ENCODE measurements at regions not wholly inside any gene's neighbourhood (a gene's known extent, or its start where the extent isn't known, plus 50 kb on each side); places are given as distances from the start of the nearest gene placed in this dataset.
"Not testable (repeated sequence)": the region's sequence is repeated elsewhere in the genome, so short reads cannot be mapped to it uniquely, and the experiment has no call there.

DNA sequence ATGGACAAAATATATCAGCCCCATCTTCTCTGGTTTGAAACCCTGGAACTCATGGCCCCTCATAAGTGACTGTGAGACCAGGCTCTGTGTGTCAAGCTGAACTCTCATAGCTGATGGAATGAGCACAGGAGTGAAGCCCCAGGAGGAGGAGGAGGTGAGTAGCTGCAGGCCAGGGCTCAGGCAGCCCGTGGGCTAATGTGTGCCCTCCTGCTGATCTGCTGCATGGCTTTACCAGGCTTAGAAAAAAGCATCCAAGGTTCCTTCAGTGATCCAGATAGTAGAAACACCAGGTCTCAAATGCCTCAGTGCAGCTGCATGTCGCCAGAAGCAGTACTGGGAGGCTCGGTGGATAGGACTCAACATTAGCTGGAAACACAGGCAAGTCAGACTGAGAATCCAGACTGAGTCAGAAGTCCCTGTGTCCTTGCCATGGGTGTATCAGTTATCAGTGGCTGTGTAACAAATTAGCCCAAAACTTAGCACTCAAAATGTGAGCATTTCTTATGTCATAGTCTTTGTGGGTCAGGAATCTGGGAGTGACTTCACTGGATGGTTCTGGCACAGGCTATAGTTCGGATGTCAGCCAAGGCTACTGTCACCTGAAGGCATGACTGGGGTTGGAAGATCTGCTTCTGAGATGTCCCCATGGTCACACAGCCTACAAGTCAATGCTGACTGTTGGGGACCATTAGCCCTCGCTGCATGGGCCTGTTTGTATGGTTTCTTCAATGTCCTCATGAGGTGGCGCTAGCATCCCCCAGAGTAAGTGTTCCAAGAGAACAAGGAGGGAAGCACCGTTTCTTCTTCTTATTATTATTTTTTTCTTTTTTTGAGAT, 255.4 kb upstream of the IRF2BP2 start:
- DNase-seq (ENCODE audit: low read depth) = no peak

DNA sequence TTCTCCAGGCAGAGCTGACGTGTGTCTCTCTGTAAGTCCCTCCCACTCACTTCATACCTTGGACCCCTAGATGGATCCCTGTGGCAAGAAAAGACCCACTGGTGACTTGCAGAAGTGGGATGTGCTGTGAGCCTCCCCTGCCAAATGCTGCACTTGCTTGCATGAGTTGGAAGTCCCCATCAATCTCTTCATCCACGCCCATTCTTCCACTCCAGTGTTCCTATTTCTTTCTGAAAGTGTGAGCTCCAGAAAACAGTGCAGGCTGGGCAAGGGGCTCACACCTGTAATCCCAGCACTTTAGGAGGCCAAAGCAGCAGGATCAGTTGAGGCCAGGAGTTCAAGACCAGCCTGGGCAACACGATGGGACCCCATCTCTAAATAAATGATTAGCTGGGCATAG, 254.1 kb upstream of the IRF2BP2 start:
- DNase-seq (ENCODE audit: low read depth) = no peak

DNA sequence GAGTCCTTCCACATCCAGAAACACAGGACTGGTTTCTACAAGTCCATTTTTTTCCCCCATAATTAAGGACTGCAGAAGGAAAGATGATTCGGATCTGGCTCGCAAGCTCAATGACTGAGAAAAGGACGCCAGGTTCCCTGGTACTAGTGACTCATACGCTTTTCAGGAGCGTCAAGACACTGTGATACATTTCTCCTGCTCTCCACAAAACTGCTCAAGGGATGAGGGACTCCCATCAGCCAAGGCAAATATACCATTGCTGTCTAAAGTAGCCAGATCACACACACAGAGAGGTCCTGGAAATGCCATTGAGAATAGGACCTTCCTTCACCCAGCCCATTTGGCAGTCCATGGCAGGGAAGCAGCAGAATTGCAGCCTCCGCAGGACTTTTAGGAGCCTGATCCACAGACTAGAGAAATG, 253.6 kb upstream of the IRF2BP2 start:
- no peak for DNase-seq (ENCODE audit: low read depth)

DNA sequence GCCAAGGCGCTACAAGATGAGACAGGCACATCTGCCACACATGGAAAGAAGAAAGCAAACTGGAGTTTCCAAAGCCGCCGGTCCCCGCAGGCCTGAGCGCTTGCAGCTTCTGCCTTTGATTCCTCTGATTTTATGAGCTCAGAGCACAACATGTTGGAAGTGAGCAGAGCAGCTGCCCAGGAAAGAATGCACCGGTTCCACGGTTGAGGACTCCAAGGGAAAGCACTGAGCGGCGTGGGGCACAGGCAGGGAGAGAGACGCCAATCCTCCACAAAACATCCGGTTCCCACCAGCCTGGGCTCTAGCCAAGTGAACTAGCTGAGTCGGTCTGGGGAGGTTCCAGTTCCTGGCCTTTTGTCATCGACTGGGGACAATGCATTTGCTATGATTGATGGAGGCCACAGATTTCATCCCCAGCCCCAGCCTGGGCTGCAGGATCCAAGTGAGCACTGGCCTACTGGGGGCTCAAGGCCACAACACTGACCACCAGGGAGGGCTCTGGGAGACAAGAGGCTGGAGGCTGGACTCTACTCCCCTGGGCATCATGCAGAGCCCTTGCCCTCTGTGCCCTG, 253.1 kb upstream of the IRF2BP2 start:
- no peak for DNase-seq (ENCODE audit: low read depth)

DNA sequence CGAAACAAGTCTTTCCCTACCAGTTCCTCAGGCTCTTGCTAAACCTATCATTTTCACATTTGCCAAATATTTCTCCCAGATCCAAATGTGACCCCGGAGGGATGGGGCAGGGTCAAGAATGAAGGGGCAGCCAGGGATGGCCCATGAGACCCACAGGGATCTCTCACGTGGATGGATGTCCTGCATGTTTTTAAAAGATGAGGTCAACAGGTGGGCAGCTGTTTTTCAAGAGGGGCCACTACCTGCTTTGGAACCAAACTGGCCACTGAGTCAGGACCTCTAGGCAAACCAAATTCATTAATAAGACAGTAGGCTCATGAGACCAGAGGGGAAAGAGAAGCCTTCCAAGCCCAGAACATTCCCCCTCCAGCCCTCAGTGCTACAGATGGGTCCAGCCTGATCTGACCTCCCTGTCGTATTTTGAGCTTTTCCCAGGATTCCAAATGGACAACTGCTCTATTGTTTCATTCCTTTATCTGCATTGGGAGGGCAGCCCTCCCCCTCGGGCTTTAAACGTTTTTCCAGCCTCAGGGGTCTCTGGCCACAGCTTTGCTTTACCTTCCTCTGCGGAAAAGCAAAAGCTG, 252.5 kb upstream of the IRF2BP2 start:
- no peak for DNase-seq (ENCODE audit: low read depth)

DNA sequence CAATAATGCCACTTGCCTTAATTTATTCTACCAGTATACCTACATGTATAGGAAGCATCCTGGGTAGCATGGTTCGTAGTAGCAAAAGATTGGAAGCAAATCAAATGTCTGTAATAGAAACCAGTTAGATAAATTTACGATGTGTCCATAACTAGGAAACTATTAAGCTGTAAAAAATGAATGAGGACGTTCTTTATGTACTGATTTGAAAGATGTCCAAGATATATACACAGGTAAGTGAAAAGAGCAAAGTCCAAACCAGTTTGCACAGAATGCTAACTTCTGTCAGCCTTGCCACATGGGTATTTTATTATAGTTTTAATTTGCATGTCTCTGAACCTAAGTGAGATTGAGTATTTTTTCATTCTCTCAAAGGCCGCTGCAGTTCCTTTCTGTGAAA, 251.8 kb upstream of the IRF2BP2 start:
- no peak for DNase-seq (ENCODE audit: low read depth)

DNA sequence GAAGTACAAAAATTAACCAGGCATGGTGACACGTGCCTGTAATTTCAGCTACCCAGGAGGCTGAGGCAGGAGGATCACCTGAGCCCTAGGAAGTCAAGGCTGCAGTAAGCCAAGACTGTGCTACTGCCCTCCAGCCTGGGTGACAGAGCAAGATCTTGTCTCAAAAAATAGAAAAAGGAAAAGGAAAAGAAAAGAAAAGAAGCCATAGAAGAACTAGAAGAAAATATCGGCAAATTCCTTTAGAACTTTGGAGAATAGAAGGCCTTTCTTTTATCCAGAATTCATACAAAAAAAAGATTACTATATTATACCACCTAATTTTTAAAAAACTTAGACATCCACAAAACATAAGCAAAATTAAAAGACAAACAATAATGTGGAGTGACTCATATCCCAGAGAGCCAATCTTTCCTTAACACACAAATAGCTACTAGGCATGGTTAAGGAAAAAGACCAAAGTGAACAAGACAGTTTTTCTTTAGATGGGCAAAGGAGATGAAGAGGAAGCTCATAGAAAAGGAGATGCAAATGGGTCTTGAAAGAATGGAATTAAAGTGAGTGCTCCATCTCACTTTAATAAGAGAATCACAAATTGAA, 251.1 kb upstream of the IRF2BP2 start:
- no peak for DNase-seq (ENCODE audit: low read depth)

DNA sequence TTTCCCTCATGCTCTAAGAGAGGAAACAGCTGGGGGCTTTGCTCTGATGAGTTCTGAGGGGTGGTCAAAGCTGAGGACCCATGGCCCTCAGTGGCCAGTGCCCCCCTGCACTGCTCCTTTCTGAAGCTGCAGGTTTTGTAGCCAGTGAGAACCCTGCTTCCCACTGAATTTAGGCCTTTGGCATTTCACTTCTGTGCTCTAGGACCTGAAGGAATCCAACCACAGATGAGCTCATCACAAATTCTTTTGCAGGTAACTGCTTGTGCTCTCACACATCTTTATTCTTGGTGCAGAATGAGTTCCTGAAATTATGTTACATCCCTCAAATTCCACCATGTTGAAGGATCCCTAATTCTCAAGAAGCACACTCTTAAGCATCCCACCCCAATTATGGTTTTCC, 248.7 kb upstream of the IRF2BP2 start:
- no peak for DNase-seq (ENCODE audit: low read depth)

DNA sequence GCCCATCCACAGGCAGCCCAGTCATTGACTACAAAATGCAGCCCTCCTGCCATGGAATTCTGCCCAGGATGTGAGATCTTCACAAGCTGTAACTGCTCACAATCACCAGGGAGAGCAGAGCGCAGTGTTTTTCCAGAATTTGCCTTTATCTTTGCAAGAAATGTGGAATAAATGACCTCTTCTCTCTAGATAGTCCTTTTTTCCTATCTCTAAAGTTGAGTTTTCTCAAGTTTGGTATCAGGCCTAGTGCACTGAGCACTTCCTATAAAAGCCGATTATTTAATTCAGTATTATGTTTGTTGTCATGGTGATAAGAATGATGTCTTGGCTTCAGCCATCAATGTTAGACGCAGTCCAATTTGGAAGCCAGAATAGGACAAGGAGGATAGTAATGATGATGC, 246.9 kb upstream of the IRF2BP2 start:
- DNase-seq (ENCODE audit: low read depth) = no peak

DNA sequence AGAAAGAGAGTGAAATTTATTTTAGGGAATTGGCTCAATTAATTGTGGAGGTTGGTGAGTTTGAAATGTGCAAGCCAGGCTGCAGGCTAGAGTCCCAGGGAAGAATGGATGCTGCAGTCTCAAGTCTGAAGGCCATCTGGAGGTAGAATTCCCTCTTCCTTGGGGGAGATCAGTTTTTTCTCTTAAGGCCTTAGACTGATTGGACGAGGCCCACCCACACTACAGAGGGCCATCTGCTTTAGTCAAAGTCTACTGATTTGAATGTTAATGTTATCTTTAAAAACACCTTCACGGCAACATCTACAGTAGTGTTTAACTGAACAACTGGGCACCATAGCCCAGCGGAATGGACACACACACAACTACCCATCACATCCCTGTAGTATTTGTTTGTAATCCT, 245.9 kb upstream of the IRF2BP2 start:
- no peak for DNase-seq (ENCODE audit: low read depth)

DNA sequence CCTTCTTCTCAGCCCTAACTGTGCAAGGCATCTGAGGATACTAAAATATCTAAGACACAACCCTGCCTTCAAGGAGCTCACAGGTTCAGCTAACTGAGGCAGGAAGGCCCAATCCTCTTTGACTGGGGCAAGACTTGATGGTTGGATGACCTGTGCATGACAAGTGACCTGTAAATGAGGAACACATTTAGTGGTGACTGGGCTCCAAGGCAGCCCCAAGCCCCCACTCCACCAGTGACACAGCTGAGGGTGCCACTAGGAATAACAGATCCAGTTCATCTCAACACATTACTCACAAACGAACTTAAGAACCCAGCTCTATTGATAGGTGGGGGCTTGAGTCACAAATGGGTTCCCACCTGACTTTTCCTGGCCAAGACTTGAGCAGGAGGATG, 244.7 kb upstream of the IRF2BP2 start:
- no peak for DNase-seq (ENCODE audit: low read depth)

DNA sequence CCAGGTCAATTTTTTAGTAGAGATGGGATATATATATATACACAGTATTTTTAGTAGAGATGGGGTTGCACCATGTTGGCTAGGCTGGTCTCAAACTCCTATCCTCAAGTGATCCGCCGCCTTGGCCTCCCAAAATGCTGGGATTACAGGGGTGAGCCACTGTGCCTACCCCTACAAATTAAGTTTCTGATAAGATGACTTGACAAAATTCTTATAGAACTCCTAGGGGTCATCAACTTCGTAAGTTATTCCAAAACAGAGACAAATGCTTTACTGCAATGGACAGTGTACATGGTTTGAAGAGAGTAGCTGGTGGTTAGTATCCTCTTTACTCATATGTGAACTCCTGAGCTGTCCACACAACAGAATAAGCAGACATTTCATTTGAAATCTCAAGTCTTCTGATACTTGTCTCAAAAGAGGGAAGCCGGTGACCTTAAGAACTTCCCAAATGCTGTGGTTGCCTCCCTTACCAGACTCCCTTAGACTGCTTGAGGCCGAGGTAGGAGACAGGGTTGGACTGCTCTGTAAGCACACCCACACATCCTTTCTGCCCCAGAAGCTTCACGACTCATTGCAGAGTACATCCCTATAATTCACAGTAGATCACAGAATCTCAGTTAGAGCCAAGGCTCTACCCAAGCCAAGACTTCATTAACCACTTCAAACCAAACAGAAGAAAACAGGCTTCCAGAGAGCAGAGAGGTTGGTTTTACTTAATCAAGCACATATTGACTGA, 244.1 kb upstream of the IRF2BP2 start:
- no peak for DNase-seq (ENCODE audit: low read depth)

DNA sequence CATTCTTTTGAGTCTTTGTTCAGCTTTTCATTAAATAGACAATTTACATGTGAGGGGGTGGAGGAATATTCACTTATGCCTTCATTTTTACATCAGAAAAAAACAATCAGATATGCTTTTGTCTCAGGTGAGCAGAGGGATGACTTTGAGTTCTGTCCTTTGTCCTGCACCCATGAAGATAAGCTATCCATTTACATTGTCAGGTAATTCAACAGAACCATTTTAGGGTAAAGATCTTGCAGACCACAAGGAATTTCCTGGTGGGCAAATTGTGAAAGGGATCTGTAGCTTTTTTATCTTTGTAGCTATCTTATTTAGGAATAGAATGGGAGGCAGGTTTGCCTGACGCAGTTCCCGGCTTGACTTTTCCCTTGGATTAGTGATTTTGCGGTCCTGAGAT, 242.7 kb upstream of the IRF2BP2 start:
- DNase-seq (ENCODE audit: low read depth) = no peak

DNA sequence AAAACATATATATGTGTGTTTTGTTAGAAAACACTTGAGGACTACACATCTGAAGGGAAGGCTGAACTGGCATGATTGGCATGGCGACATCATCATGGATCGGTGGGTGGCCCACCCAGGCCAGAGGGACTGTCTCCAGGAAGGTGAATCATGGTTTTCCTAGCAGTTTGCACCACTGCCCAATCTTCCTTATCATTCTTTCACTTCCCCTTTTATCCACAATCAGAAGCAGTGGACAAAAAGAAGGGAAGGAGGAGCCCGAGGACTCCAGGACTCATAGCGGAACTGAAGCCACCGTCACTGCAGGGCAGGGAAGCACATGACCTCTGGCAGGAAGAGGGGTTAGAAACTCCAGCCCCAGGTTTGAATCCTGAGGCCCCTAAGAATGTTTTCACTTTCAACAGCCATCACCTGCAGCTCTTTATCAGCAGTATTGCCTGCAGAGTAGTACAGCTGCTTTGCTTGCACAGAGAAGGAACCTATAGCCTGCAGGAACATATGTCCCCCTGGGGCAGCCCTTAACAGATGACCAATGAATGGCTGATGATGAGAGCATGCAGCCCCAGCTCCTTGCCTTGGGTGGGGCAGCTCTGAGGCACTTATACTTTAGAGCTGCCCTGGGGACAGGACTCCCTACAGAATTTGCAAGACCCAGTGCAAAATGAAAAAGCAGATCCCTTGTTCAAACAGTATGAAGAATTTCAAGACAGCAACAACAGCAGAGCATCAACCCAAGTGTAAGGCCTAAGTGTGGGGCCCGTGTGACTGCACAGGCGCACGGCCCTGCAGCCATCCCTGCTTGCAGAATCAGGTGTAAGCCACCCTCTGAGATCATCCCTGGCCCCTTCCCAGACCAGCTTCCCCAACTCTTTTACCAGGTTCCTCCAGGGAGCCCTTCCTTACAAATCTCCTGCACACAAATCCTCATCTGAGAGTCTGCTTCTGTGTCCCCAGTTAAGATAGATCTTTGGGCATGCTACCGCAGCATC, 241.8 kb upstream of the IRF2BP2 start:
- no peak for DNase-seq (ENCODE audit: low read depth)

DNA sequence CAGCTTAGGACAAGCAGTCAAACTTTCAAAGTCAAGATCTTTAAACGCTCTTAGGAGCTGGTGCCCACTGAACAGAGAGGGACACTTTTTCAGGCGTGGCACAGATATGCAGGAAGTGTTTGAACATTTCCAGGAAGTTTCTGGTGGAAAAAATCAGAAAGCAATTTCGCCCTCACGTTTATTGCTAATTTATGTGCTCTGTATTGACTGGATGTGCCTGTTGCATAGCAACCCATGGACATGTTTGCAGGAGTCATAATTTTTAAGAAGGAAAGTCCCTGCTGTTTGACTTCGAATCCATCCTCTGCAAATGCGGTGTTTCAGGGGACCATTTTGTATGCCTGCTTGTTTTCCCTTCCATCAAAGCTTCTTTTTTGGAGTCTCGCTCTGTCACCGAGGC, 239.9 kb upstream of the IRF2BP2 start:
- no peak for DNase-seq (ENCODE audit: low read depth)

DNA sequence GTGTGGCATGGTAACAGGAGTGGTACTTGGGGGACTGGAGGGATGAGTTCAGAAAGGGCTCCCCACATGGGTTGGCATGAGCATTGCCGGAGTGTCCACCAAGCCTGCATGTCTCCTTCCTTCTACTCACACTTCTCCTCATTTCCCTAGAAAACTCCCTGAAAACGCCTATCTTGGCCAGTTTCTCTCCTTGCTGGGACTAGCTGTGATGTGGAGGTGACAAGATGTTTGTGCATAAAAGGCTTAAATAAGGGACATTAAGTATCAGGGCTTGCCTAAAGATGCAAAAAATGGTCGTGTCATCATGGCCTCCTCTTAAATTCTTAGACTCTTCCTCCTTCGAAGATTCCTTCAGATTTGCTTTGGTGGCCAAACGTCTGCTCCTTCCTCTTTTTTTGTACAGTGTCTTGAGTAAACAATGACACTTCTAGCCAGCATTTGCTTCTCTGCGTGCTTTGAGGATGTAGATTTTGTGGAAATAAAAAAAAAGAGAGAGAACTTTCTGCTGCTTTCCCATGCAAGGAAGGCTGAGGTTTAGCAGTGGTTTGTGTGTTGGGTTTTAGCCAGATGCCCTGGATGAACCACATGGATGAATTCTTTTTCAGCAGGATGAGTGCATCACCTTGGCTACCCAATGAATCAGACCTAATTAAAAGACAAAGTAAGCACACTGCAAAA, 239.1 kb upstream of the IRF2BP2 start:
- no peak for DNase-seq (ENCODE audit: low read depth)

DNA sequence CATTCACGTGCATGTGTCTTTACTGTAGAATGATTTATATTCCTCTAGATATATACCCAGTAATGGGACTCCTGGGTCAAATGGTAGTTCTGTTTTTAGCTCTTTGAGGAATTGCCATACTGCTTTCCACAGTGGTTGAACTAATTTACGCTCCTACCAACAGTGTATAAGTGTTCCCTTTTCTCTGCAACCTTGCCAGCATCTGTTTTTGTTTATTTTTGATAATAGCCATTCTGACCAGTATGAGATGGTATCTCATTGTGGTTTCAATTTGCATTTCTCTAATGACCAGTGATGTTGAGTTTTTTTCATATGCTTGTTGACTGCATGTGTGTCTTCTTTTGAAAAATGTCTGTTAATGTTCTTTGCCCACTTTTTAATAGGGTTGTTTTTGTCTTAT, 236.8 kb upstream of the IRF2BP2 start:
- DNase-seq (ENCODE audit: low read depth) = not testable (repeated sequence)

DNA sequence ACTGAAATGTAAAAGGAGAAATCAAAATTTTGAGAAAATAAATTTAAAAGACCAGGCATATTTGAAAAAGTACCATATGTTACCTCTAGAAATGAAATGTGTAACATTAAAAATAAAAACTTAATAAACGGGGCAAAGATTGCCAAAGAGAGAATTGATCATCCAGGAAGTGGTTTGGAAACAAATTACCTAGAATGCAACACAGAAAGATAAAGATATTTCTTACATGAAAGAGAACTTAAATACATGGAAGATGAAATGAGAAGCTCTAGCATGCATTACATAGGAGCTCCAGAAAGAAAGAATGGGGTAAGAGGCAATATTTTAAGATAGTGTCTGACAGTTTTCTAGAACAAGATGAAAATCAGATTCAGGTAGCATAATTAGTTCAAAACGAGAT, 235.9 kb upstream of the IRF2BP2 start:
- no peak for DNase-seq (ENCODE audit: low read depth)

DNA sequence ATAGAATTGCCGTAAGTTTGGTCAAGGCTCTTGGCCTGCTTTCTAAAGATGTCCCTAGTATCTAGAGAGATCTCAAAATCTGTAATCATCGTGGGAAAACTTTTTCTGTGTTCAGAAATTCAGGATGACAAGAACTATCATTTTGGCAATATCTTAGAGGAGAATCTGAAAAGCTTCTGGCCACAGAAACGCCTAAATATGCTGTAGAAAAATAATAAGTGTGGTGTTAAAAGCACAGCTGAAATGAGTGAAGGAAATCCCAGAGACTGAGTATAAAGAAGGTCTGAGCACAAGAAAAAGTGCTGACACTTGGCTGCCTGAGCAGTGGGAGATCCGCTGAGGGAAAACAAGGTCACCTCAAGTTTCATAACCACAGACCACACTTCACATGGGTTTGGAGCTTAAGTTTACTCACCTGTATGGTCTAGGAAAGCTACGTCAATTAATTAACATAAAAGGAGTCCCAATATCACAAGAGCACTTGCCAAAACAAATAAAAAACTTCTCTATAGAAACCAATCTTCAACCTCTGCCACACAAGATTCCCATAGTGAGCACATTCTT, 235.2 kb upstream of the IRF2BP2 start:
- no peak for DNase-seq (ENCODE audit: low read depth)

DNA sequence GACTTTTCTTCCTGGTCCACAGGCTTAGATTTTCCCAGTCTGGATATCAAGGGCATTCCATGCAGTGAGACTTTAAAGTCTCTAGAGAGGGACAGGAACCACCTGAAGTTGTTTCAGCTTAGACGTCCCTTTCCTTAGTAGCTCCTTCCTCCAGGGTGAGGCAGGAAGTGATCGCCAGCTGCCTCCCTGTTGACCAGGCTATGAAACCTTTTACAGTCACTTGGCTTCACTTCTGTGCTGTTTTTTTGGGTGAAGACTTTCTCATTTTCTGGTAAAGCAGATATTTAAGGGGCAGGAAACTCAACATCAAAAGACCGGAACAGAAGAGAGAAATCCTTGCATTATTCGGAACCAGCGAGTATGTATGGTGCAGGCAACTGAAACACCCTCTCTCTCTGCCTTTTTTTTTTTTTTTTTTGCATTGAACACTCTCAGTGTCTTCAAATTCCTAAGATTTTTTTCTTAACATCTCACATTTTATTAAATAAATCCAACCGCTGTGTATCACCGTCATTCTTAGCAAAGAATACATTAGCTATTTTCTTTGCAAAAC, 234.6 kb upstream of the IRF2BP2 start:
- DNase-seq (ENCODE audit: low read depth) = no peak

Data from HS-27A (cell line).